ENCODE measurements at regions not wholly inside any gene's neighbourhood (a gene's known extent, or its start where the extent isn't known, plus 50 kb on each side); places are given as distances from the start of the nearest gene placed in this dataset.
"Not testable (repeated sequence)": the region's sequence is repeated elsewhere in the genome, so short reads cannot be mapped to it uniquely, and the experiment has no call there.

GRCh38 chr5:131107128-131107527, 57.9 kb downstream of the HINT1 start:
- DNase-seq: no peak

GRCh38 chr5:131104169-131104808, 60.8 kb downstream of the HINT1 start:
- no peak for DNase-seq

- DNase-seq: no peak
Measured at GRCh38 chr5:131096774-131097710, 68.0 kb downstream of the HINT1 start.

GRCh38 chr5:131095561-131095960, 69.5 kb downstream of the HINT1 start:
- DNase-seq: not testable (repeated sequence)

GRCh38 chr5:131084436-131084835, 80.6 kb downstream of the HINT1 start:
- DNase-seq: no peak

GRCh38 chr5:131081913-131082488, 83.1 kb downstream of the HINT1 start:
- no peak for DNase-seq

GRCh38 chr5:131081374-131081773, 83.7 kb downstream of the HINT1 start:
- DNase-seq: no peak

- DNase-seq: no peak
Measured at GRCh38 chr5:131079232-131079631, 85.8 kb downstream of the HINT1 start.

GRCh38 chr5:131068893-131069643, 96.0 kb downstream of the HINT1 start:
- no peak for DNase-seq

GRCh38 chr5:131068076-131068475, 97.0 kb downstream of the HINT1 start:
- DNase-seq: no peak

GRCh38 chr5:131067636-131068035, 97.4 kb downstream of the HINT1 start:
- no peak for DNase-seq

GRCh38 chr5:131064669-131065371, 100.2 kb downstream of the HINT1 start:
- DNase-seq: no peak

- no peak for DNase-seq
Measured at GRCh38 chr5:131042021-131042789, 122.9 kb downstream of the HINT1 start.

- DNase-seq: no peak
Measured at GRCh38 chr5:131023498-131023865, 141.6 kb downstream of the HINT1 start.

- no peak for DNase-seq
Measured at GRCh38 chr5:131022811-131023497, 142.1 kb downstream of the HINT1 start.

GRCh38 chr5:131021646-131022045, 143.4 kb downstream of the HINT1 start:
- DNase-seq: no peak

GRCh38 chr5:131019601-131020315, 145.3 kb downstream of the HINT1 start:
- DNase-seq: no peak

- no peak for DNase-seq
Measured at GRCh38 chr5:131019111-131019510, 145.9 kb downstream of the HINT1 start.

GRCh38 chr5:131008329-131008728, 156.7 kb downstream of the HINT1 start:
- no peak for DNase-seq

GRCh38 chr5:131005963-131006684, 158.9 kb downstream of the HINT1 start:
- DNase-seq: no peak

Measured in SHP77 treated with DMSO at 0.1 percent for 48 hours (cell line).